ENCODE measurements at regions not wholly inside any gene's neighbourhood (a gene's known extent, or its start where the extent isn't known, plus 50 kb on each side); places are given as distances from the start of the nearest gene placed in this dataset.

GRCh38 chr18:2179498-2180183, 391.7 kb downstream of the METTL4 start:
- no peak overlapping the region for H3K9ac ChIP-seq (ENCODE audit: low read length)
- no peak overlapping the region for H3K4me3 ChIP-seq (ENCODE audit: low read length)
- H3K9me3 ChIP-seq (ENCODE audit: control insufficient read depth, low read length): no peaks in the 10 kb centered on the region
- no peaks in the 10 kb centered on the region for H3K27me3 ChIP-seq (ENCODE audit: control insufficient read depth, insufficient read depth, low read length)
- no peaks in the 10 kb centered on the region for H3K36me3 ChIP-seq (ENCODE audit: control insufficient read depth, insufficient read depth, low read length)
- H3K4me1 ChIP-seq (ENCODE audit: control insufficient read depth, insufficient read depth, low read length): no peaks in the 10 kb centered on the region

DNA sequence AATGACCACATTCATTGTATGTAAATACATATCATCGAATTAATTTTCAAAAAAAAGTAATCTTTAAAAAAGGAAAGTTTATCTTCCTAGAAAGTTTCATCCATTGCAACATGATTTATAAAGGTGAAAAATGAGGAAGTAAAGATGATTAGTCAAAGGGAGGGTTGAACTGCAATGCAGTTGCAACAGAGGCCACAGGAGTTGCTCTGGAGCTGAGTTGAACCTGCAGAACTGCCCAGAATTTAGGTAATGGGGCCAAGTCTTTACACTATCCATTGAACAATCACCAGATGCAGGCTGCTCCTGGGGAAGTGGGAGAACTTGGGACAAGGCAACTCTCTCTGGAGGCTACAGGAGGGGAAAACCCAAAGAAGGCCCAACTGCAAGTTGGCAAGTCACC, 390.7 kb downstream of the METTL4 start:
- Histone ChIP-seq H3K9me3 (ENCODE audit: control insufficient read depth, low read length) (no peaks in the 10 kb centered on the region), H3K9ac (ENCODE audit: low read length) (no peak overlapping the region), H3K4me3 (ENCODE audit: low read length) (no peak overlapping the region), H3K4me1 (ENCODE audit: control insufficient read depth, insufficient read depth, low read length) (no peaks in the 10 kb centered on the region), H3K27me3 (ENCODE audit: control insufficient read depth, insufficient read depth, low read length) (no peaks in the 10 kb centered on the region), H3K36me3 (ENCODE audit: control insufficient read depth, insufficient read depth, low read length) (no peaks in the 10 kb centered on the region)

GRCh38 chr18:2183432-2183831, 387.9 kb downstream of the METTL4 start:
- H3K9me3 ChIP-seq (ENCODE audit: control insufficient read depth, low read length): no peaks in the 10 kb centered on the region
- H3K36me3 ChIP-seq (ENCODE audit: control insufficient read depth, insufficient read depth, low read length): no peaks in the 10 kb centered on the region
- no peak overlapping the region for H3K9ac ChIP-seq (ENCODE audit: low read length)
- no peaks in the 10 kb centered on the region for H3K4me1 ChIP-seq (ENCODE audit: control insufficient read depth, insufficient read depth, low read length)
- H3K27me3 ChIP-seq (ENCODE audit: control insufficient read depth, insufficient read depth, low read length): no peaks in the 10 kb centered on the region
- H3K4me3 ChIP-seq (ENCODE audit: low read length): no peak overlapping the region

DNA sequence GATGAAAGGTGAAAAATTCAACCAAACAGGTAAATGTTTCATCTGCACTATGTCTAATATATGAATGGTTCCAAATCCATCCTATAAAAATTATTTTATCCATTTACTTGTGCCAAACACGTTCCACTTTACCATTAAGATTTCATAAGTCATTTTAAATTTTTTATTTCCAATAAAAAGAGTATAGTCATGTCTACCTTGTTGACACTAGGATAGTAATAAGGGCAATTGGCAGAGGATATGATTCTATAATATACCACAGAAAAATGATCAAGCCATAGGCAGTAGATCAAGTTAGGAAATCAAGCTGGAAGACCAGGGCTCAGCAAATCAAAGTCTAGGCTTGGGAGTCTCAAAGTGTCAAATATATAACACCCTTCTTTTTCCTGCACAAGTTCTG, 384.3 kb downstream of the METTL4 start:
- Histone ChIP-seq H3K9ac (ENCODE audit: low read length) (no peak overlapping the region), H3K27me3 (ENCODE audit: control insufficient read depth, insufficient read depth, low read length) (no peaks in the 10 kb centered on the region), H3K4me1 (ENCODE audit: control insufficient read depth, insufficient read depth, low read length) (no peaks in the 10 kb centered on the region), H3K36me3 (ENCODE audit: control insufficient read depth, insufficient read depth, low read length) (no peaks in the 10 kb centered on the region), H3K4me3 (ENCODE audit: low read length) (no peak overlapping the region), H3K9me3 (ENCODE audit: control insufficient read depth, low read length) (no peaks in the 10 kb centered on the region)

- Histone ChIP-seq H3K9ac (ENCODE audit: low read length) (no peak overlapping the region), H3K36me3 (ENCODE audit: control insufficient read depth, insufficient read depth, low read length) (no peaks in the 10 kb centered on the region), H3K9me3 (ENCODE audit: control insufficient read depth, low read length) (no peaks in the 10 kb centered on the region), H3K4me1 (ENCODE audit: control insufficient read depth, insufficient read depth, low read length) (no peaks in the 10 kb centered on the region), H3K4me3 (ENCODE audit: low read length) (no peak overlapping the region), H3K27me3 (ENCODE audit: control insufficient read depth, insufficient read depth, low read length) (no peaks in the 10 kb centered on the region)
Observed at GRCh38 chr18:2188258-2188657, 383.0 kb downstream of the METTL4 start.

DNA sequence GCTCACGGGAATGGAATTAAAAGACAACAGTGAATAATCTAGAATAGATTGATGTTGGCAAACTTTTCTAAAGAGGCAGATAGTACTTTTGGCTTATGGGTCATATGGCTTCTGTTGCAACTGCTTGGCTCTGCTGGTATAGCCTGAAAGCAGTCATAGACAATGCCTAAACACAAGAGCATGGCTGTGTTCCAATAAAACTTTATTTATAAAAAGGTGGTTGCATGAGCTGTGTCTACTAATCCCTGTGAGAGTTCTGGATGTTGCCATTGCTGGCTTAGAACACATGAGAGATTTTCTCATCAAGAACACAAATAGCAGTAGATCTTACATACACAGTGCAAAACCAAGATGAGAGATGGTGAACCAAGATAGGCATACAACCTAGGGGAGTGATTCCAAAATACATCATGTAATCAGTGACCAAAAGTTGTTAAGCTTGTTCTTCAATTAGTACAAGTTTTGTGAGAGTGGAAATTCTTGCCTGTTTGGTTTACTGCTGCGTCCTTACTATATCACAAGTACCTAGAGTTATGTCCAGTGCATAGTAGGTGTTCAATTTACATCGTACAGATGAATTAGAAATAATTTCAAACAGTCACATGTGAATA, 380.0 kb downstream of the METTL4 start:
- Histone ChIP-seq H3K36me3 (ENCODE audit: control insufficient read depth, insufficient read depth, low read length) (no peaks in the 10 kb centered on the region), H3K4me1 (ENCODE audit: control insufficient read depth, insufficient read depth, low read length) (no peaks in the 10 kb centered on the region), H3K4me3 (ENCODE audit: low read length) (no peak overlapping the region), H3K9me3 (ENCODE audit: control insufficient read depth, low read length) (no peaks in the 10 kb centered on the region), H3K27me3 (ENCODE audit: control insufficient read depth, insufficient read depth, low read length) (no peaks in the 10 kb centered on the region), H3K9ac (ENCODE audit: low read length) (no peak overlapping the region)

- H3K4me1 ChIP-seq (ENCODE audit: control insufficient read depth, insufficient read depth, low read length): no peaks in the 10 kb centered on the region
- no peak overlapping the region for H3K9ac ChIP-seq (ENCODE audit: low read length)
- H3K9me3 ChIP-seq (ENCODE audit: control insufficient read depth, low read length): no peaks in the 10 kb centered on the region
- H3K36me3 ChIP-seq (ENCODE audit: control insufficient read depth, insufficient read depth, low read length): no peaks in the 10 kb centered on the region
- no peaks in the 10 kb centered on the region for H3K27me3 ChIP-seq (ENCODE audit: control insufficient read depth, insufficient read depth, low read length)
- H3K4me3 ChIP-seq (ENCODE audit: low read length): no peak overlapping the region
Observed at GRCh38 chr18:2192562-2192961, 378.7 kb downstream of the METTL4 start.

DNA sequence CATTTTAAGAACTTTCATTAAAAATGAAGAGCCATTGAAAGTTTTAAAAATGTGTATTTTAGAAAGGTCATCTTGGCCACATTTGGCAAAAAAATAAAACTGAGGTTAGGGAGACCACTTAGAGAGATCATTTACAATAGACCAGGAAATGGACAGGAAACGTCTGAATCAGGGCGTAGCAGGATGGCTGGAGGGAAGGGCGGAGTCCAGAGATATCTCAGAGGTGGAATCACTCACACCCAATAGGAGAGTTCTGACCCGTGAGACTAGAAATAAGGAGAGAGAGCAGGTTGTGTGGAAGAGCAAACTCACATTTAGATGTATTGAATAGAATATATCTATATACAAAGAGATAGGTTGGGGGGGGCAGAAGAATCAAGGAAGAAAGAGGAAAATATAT, 373.4 kb downstream of the METTL4 start:
- Histone ChIP-seq H3K9me3 (ENCODE audit: control insufficient read depth, low read length) (no peaks in the 10 kb centered on the region), H3K4me1 (ENCODE audit: control insufficient read depth, insufficient read depth, low read length) (no peaks in the 10 kb centered on the region), H3K36me3 (ENCODE audit: control insufficient read depth, insufficient read depth, low read length) (no peaks in the 10 kb centered on the region), H3K27me3 (ENCODE audit: control insufficient read depth, insufficient read depth, low read length) (no peaks in the 10 kb centered on the region), H3K9ac (ENCODE audit: low read length) (no peak overlapping the region), H3K4me3 (ENCODE audit: low read length) (no peak overlapping the region)

DNA sequence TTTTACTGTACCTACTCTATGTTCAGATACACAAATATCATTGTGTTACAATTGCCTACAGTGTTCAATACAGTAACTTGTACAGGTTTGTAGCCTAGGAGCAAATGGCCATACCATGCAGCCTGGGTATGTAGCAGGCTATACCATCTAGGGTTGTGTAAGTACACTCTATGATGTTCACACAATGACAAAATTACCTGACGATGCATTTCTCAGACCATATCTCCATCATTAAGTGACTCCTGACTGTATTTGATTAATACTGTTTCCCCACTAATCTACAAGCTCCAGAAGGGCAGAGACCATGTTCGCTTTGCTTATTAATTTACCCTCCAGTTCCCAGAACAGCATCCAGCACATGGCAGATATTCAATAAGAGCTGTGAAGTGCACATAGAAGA, 372.2 kb downstream of the METTL4 start:
- Histone ChIP-seq H3K9me3 (ENCODE audit: control insufficient read depth, low read length) (no peaks in the 10 kb centered on the region), H3K4me3 (ENCODE audit: low read length) (no peak overlapping the region), H3K36me3 (ENCODE audit: control insufficient read depth, insufficient read depth, low read length) (no peaks in the 10 kb centered on the region), H3K27me3 (ENCODE audit: control insufficient read depth, insufficient read depth, low read length) (no peaks in the 10 kb centered on the region), H3K9ac (ENCODE audit: low read length) (no peak overlapping the region), H3K4me1 (ENCODE audit: control insufficient read depth, insufficient read depth, low read length) (no peaks in the 10 kb centered on the region)

- no peaks in the 10 kb centered on the region for H3K4me1 ChIP-seq (ENCODE audit: control insufficient read depth, insufficient read depth, low read length)
- H3K36me3 ChIP-seq (ENCODE audit: control insufficient read depth, insufficient read depth, low read length): no peaks in the 10 kb centered on the region
- H3K4me3 ChIP-seq (ENCODE audit: low read length): no peak overlapping the region
- no peaks in the 10 kb centered on the region for H3K27me3 ChIP-seq (ENCODE audit: control insufficient read depth, insufficient read depth, low read length)
- no peaks in the 10 kb centered on the region for H3K9me3 ChIP-seq (ENCODE audit: control insufficient read depth, low read length)
- H3K9ac ChIP-seq (ENCODE audit: low read length): no peak overlapping the region
Observed at GRCh38 chr18:2201036-2201600, 370.2 kb downstream of the METTL4 start.

GRCh38 chr18:2204736-2205135, 366.6 kb downstream of the METTL4 start:
- Histone ChIP-seq H3K27me3 (ENCODE audit: control insufficient read depth, insufficient read depth, low read length) (no peaks in the 10 kb centered on the region), H3K4me3 (ENCODE audit: low read length) (no peak overlapping the region), H3K36me3 (ENCODE audit: control insufficient read depth, insufficient read depth, low read length) (no peaks in the 10 kb centered on the region), H3K4me1 (ENCODE audit: control insufficient read depth, insufficient read depth, low read length) (no peaks in the 10 kb centered on the region), H3K9ac (ENCODE audit: low read length) (no peak overlapping the region), H3K9me3 (ENCODE audit: control insufficient read depth, low read length) (no peaks in the 10 kb centered on the region)

DNA sequence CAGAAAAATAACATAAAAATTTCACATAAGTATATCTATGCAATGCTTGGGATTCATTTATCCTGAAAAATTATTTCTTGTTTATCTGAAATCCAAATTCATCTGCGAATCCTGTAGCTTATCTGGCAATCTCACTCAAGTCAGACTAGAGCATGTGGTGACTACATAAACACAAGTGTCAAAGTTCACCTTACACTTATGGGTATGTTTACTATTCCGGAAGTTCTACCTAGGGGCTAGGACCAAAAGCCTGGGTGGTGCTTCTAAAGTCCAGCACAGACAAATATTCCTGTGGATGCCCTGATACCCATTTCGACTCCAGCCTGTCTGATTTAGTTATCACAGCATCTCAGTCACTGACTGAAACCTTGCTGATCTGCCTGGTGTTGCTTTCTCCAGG, 364.0 kb downstream of the METTL4 start:
- H3K9me3 ChIP-seq (ENCODE audit: control insufficient read depth, low read length): no peaks in the 10 kb centered on the region
- H3K4me3 ChIP-seq (ENCODE audit: low read length): no peak overlapping the region
- no peaks in the 10 kb centered on the region for H3K4me1 ChIP-seq (ENCODE audit: control insufficient read depth, insufficient read depth, low read length)
- H3K27me3 ChIP-seq (ENCODE audit: control insufficient read depth, insufficient read depth, low read length): no peaks in the 10 kb centered on the region
- H3K9ac ChIP-seq (ENCODE audit: low read length): no peak overlapping the region
- H3K36me3 ChIP-seq (ENCODE audit: control insufficient read depth, insufficient read depth, low read length): no peaks in the 10 kb centered on the region
